ENCODE measurements at regions not wholly inside any gene's neighbourhood (a gene's known extent, or its start where the extent isn't known, plus 50 kb on each side); places are given as distances from the start of the nearest gene placed in this dataset.
"Not testable (repeated sequence)": the region's sequence is repeated elsewhere in the genome, so short reads cannot be mapped to it uniquely, and the experiment has no call there.

- DNase-seq = no peak
These were observed 146.4 kb upstream of the FOXN3 start for GRCh38 chr14:89563471-89563870.

GRCh38 chr14:89551955-89552354 is 134.9 kb upstream of the FOXN3 start:
- DNase-seq = no peak

- no peak for DNase-seq
These were observed 134.4 kb upstream of the FOXN3 start for GRCh38 chr14:89551432-89551831.

- DNase-seq = no peak
These were observed 133.8 kb upstream of the FOXN3 start for GRCh38 chr14:89550821-89551220.

- DNase-seq = no peak
These were observed 132.5 kb upstream of the FOXN3 start for GRCh38 chr14:89549381-89550125.

- not testable (repeated sequence) for DNase-seq
These were observed 130.0 kb upstream of the FOXN3 start for GRCh38 chr14:89547047-89547446.

- no peak for DNase-seq
These were observed 127.7 kb upstream of the FOXN3 start for GRCh38 chr14:89544636-89545301.

- no peak for DNase-seq
These were observed 126.4 kb upstream of the FOXN3 start for GRCh38 chr14:89543425-89543790.

- DNase-seq = no peak
These were observed 125.9 kb upstream of the FOXN3 start for GRCh38 chr14:89542786-89543424.

GRCh38 chr14:89540830-89541470 is 123.9 kb upstream of the FOXN3 start:
- no peak for DNase-seq

GRCh38 chr14:89540009-89540829 is 123.2 kb upstream of the FOXN3 start:
- no peak for DNase-seq

GRCh38 chr14:89537911-89538310 is 120.9 kb upstream of the FOXN3 start:
- DNase-seq = no peak

- no peak for DNase-seq
These were observed 118.1 kb upstream of the FOXN3 start for GRCh38 chr14:89534902-89535685.

- DNase-seq = no peak
These were observed 116.7 kb upstream of the FOXN3 start for GRCh38 chr14:89533766-89534165.

GRCh38 chr14:89533136-89533535 is 116.1 kb upstream of the FOXN3 start:
- DNase-seq = no peak

- no peak for DNase-seq
These were observed 114.8 kb upstream of the FOXN3 start for GRCh38 chr14:89531661-89532335.

- no peak for DNase-seq
These were observed 108.1 kb upstream of the FOXN3 start for GRCh38 chr14:89524990-89525667.

GRCh38 chr14:89524412-89524811 is 107.4 kb upstream of the FOXN3 start:
- DNase-seq = no peak

GRCh38 chr14:89521988-89522387 is 105.0 kb upstream of the FOXN3 start:
- no peak for DNase-seq

- DNase-seq = no peak
These were observed 102.0 kb upstream of the FOXN3 start for GRCh38 chr14:89519040-89519439.

GRCh38 chr14:89516173-89516572 is 99.1 kb upstream of the FOXN3 start:
- DNase-seq = no peak

All from CD4-positive, alpha-beta T cell treated with Interleukin-15 for 1 hour (primary cell).